Medulla oblongata (tissue), 1 donor: ENCODE measurements at regions not wholly inside any gene's neighbourhood (a gene's known extent, or its start where the extent isn't known, plus 50 kb on each side); places are given as distances from the start of the nearest gene placed in this dataset.

ENCODE experiments used
- DNase-seq: peaks from one replicate; pipeline ENCODE4 v3.0.0-alpha.2; 2015; ENCODE audit errors: extremely low spot score

DNA sequence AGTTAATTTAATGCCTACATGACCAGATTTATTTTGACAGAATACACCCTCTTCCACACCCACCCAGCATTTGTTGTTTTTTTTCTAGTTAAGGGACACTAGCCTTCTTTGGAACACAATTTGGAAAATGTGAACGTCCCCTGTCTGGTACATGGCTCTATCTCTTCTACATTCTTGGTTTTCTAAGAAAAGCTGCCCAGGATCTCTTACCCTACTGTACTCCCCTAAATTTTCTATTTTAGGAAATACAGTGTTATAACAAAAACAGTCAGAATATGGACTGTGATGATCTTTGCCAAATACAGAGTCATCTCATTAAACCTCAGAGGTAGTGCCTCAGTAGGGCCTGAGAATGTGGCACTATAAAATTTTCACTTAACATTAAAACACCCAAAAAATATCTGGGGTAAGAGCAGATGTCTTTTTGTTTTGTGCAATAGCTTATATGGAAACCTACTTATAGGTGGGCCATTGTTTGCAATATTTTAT is 93.1 kb upstream of the SPON1 start:
- no peak for DNase-seq

DNA sequence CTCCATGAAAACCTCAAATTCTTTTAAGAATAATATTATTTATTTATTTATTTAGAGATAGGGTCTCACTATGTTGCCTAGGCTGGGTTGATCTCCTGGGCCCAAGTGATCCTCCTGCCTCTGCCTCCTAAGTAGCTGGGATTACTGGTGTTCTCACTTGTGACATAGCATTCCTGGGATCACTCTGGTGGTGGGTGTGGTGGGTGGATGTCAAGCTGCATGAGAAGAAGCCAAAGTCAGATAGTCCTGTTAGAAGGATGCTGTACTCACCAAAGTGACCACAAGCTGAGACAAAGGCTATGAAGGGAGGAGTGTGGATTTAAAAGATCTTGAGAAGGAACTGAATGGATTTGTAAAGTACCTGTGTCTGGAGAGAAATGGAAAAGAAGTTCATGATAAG is 87.9 kb upstream of the SPON1 start:
- no peak for DNase-seq

DNA sequence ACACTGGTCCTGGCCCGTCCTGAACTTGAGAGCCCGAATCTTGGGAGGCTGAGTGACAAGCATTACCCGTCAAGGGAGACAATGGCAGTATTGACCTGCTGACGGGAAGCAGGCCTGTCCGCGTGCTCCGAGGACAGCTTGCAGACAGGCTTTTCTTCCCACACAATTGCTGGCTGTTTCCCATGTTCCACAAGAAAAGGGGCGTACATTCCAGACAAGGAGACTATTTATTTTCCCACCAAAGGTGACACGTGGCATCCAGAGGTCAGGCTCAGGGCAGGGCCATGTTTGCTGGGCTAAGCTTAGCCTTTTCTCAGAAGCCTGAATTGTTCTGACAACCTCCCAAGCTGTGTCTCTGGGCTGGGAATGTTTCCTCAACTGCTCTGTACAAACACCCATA is 86.9 kb upstream of the SPON1 start:
- no peak for DNase-seq

DNA sequence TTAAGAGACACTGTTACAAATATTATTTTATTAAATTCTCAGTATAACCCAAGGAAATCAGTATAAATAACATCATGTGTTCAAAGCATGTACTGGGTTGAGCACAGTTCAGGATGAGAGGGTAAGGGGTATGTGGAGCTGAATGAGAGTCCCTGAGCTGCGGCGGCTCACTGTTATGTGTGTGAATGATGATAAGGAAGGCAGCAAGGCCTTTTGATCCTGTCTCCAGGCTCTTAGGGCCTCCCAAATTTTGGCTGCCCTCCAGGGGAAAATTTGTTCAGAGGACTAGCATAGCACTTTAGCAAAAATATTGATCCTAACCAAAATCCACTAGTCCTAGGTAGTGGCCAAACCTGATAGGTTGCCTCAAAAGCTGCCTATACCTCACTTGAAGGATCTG is 86.1 kb upstream of the SPON1 start:
- no peak for DNase-seq

DNA sequence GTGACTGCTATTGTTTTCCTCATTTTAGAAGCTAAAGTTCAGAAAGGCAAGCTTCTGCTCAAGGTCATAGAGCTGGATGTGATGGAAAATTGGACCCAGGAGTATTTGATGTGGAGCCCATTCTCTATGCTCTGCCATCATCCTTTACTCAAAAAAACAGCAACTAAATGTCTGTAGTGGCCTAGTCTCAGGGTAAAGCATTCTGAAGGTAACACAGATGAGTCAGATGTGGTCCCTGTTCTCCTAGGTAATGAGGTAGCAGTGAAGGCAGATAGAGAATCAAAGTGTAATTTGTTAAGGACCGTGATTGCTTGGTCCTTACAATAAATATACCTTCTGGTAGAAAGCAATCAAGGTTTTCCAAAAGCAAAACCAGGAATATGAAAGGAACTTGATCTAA is 84.4 kb upstream of the SPON1 start:
- no peak for DNase-seq

DNA sequence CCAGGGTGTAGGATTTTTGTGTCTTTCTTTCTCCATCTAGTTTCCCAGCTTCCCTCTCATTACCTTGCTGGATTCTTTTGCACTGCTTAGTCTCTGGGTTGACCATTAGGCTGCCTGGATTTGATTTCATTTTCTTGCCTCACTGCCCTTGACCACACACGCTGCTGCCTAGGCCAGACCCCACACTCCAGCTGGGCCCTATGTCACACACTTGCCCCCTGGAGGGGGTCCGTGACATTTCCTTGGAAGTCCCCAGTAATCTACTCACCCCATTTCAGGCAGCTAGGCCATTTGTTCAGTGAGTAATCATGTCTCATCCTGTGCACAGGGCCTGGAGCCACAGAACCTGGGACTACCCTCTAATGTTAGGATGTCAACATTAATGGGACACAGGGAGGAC is 81.9 kb upstream of the SPON1 start:
- DNase-seq = no peak

GRCh38 chr11:13881226-13881905 is 81.2 kb upstream of the SPON1 start:
- no peak for DNase-seq

DNA sequence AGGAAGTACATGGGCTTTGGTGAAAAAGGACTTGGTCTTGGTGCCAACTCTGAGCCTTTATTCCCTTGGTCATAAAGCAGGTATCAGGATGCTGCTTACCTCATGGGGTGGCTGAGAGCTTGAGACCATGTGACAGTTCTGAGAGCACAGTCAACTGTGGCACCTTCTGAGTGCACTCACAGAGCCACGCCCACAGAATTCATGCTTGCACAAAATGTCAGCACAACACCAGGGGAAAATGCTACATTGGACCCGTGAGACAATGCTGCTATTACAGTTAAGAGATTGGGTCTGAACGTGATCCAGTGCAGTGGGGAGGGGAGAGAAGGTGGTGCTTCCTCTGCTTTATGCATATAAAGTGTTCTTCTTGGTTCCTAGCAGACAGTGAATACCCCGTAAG is 79.5 kb upstream of the SPON1 start:
- no peak for DNase-seq

- no peak for DNase-seq
Observed at GRCh38 chr11:13883589-13883988, 78.9 kb upstream of the SPON1 start.

GRCh38 chr11:13884158-13884799 is 78.2 kb upstream of the SPON1 start:
- DNase-seq = no peak

DNA sequence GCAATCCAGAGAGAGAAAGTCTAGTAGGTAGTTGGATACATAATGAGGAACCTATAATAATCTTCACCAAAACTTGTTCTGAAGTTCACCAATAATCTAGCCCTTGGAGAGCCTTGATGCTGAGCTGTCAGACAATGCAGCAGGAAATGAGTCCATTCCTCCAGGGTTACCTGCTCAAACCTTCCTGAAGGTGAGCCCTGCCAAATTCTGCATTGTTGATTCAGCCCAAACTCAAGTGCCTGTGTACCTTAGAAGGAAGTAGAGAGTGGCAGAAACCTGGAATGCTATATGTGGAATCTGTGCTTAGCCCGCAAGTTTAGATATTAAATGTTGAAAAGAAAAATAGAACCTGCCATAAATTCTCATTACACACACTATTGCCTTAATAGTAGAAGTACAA is 77.4 kb upstream of the SPON1 start:
- DNase-seq = no peak

GRCh38 chr11:13889552-13890249 is 72.8 kb upstream of the SPON1 start:
- DNase-seq = no peak

- DNase-seq = no peak
Observed at GRCh38 chr11:13891911-13892310, 70.6 kb upstream of the SPON1 start.

DNA sequence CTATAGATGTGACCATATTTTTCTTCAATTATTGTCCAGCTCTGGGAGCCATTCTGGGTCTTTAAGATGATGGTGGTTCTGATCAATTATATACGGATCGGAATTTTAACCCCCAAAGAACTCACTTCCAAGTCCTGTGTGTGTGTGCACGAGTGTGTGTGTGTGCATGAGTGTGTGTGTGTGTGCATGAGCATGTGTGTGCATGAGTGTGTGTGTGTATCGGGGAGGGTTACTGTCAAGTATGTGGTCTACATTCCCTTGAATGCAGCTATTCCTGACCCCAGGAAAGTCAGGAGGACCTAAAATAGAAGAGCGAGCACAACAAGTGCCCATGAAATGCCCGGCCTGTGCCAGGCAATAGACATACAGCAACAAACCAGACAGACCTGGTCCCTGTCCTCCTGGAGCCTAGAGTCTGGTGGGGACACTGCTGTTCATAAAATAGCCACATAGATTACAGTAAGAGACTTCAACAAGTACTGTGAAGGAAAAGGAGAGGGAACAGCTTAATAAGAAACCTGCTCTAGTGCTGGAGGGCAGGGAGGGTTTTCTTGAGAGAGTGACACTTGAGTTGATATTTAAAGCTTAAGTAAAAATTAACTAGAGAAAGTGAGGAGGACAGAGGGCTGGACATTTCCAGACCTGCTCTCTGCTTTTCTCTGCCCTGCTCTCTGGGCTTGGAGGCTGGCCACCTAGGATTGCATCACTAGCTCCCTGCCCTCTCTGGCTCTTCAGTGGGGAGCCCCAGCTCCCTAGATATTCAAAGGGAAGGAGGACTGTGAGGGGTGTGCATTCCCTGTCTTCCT is 66.1 kb upstream of the SPON1 start:
- DNase-seq = no peak

GRCh38 chr11:13896981-13897353 is 65.6 kb upstream of the SPON1 start:
- no peak for DNase-seq

- DNase-seq = no peak
Observed at GRCh38 chr11:13897646-13898276, 64.8 kb upstream of the SPON1 start.

DNA sequence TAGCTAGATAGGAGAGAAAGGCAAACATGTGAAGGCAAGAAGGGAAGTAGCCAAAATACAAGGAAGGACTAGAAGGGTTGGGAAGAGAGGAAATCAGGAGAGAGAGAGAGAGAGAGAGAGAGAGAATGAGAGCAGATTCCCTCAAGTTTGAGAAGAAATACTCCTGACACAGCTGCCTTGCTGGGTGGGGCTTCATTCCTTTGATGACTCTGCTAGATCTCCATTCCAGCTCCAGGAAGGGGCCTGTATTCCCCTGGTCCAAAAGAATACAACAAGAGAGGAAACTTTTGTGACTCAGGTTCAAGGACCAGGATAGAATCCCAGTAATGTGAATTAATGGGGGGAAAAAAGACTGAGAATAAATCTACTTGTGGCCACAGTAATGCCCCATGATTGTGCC is 62.9 kb upstream of the SPON1 start:
- no peak for DNase-seq

DNA sequence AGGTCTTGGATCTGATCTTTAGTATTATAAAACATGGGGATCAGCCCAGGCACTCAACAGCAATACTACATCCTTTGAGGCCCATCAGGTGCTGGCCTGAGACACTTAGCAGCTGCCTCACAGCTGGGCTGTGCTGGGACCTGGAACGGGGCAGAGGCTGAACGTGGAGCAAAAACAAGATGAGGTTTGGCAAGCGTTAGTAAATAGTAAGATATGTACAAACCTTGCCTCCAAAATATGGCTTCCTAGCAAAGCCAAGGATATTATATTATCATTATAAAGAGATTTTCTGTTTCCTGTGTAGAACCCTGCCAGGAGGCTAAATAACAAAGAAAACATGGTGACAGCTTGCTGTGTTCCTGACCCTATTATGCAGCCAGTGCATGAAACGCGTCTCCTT is 60.0 kb upstream of the SPON1 start:
- DNase-seq = no peak

DNA sequence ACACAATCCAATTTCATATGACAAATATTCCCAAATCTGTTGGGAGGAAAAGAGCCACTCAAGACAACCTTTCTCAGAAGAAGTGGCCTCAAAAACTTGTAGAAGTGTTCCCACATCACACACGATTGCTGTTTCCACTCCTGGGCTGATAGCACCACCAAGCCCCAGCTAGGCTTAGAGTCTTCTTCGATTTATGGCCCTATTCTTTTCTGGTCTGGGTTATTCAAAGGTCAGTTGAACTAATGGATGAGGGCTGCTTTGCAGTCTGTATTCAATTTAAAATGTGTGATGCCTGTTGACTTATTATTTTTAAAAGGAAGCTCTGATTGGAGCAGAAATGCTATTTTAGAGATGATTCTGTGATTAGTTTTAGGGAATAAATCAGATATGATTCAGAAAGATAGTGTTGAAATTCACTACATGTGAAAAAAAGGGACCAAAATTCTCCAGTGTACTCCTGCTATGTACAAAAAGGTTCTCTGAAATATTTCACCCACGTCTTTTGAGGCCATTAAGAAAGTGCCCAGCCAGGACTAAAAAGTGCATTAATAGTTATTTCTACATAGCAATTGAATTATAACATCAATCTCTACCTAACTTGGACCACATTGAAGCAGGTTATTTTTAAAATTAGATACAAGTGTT is 57.3 kb upstream of the SPON1 start:
- no peak for DNase-seq

DNA sequence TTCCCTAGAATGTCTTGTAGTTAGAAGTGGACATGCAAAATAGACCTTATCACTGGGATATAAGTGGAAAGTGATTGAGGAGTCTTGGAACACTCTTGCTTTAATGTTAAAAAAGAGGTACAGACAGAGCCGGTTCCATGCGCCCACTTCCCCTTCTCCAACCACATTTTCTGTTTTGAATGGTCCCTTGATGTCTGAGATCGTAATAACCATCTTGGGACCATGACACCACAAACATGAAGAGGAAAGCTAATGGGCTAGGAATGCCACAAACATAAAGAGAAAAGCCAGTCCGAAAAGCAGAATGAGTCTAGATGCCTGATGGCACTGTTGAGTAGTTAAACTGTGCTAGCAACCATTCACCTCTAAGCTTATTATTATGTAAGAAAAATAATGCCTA is 54.8 kb upstream of the SPON1 start:
- DNase-seq = no peak

GRCh38 chr11:13908535-13908934 is 54.0 kb upstream of the SPON1 start:
- no peak for DNase-seq
